Right lobe of liver (tissue), 4 donors: ENCODE measurements at regions not wholly inside any gene's neighbourhood (a gene's known extent, or its start where the extent isn't known, plus 50 kb on each side); places are given as distances from the start of the nearest gene placed in this dataset.

Experiments
- POLR2A ChIP-seq: fragments of 450-650 bp; IDR thresholded peaks from one replicate; pipeline ENCODE4 v1.6.1; 2017; ENCODE audit warnings: antibody characterized with exemption, mild to moderate bottlenecking
- TF ChIP-seq, protein P1 (sequence below), 4 donors: fragments of 200-600 bp in 3 of 4; fragments of 450-650 bp in 1 of 4; IDR thresholded peaks; one replicate each; pipeline versions ENCODE4 v1.5.1 to v1.8.0; 2016 to 2022; ENCODE audit warnings: antibody characterized with exemption in 4 of 4, mild to moderate bottlenecking in 2 of 4
- donor health status: DM: no; HTN: no; CAD: no.
- donor health status: DM: no; HTN: no; CAD: no.
- donor health status: DM: no; HTN: yes; CAD: no.

DNA sequence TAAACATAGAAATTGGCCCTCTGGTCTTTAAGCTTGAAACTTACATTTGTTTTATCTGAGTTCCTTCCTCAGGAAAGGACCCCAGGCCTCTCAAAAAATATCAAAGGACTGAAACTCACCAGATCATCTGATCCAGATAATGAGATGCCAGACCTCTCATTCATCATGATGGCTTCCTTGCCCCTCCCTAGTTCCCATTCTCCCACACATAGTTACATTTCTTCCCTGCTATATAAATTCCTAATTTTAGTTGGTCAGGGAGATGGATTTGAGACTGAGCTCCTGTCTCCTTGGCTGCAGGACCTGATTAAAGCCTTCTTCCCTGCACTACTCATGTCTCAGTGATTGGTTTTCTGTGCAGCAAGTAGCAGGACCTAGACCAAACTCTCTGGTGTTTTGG is 119.4 kb upstream of the SPIN1 start:
- TF ChIP-seq, protein P1, sequence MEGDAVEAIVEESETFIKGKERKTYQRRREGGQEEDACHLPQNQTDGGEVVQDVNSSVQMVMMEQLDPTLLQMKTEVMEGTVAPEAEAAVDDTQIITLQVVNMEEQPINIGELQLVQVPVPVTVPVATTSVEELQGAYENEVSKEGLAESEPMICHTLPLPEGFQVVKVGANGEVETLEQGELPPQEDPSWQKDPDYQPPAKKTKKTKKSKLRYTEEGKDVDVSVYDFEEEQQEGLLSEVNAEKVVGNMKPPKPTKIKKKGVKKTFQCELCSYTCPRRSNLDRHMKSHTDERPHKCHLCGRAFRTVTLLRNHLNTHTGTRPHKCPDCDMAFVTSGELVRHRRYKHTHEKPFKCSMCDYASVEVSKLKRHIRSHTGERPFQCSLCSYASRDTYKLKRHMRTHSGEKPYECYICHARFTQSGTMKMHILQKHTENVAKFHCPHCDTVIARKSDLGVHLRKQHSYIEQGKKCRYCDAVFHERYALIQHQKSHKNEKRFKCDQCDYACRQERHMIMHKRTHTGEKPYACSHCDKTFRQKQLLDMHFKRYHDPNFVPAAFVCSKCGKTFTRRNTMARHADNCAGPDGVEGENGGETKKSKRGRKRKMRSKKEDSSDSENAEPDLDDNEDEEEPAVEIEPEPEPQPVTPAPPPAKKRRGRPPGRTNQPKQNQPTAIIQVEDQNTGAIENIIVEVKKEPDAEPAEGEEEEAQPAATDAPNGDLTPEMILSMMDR (IDR thresholded peaks at IDR 0.05) = no peak
- TF ChIP-seq POLR2A = no peak
